GM23248 (cell line): ENCODE measurements at regions not wholly inside any gene's neighbourhood (a gene's known extent, or its start where the extent isn't known, plus 50 kb on each side); places are given as distances from the start of the nearest gene placed in this dataset.

Source experiments
- EZH2 ChIP-seq: fragments of 200-600 bp; sonication (generic); IDR thresholded peaks from 2 replicates; pipeline ENCODE4 v1.6.1; 2018; ENCODE audit warnings: antibody characterized with exemption, mild to moderate bottlenecking; ENCODE audit not compliant: insufficient read depth, poor library complexity, severe bottlenecking
- EZH2phosphoT487 ChIP-seq: fragments of 200-600 bp; sonication (generic); IDR thresholded peaks from 2 replicates; pipeline ENCODE4 v1.6.1; 2018; ENCODE audit warnings: antibody characterized with exemption, moderate library complexity, mild to moderate bottlenecking, low read depth; ENCODE audit not compliant: insufficient read depth

DNA sequence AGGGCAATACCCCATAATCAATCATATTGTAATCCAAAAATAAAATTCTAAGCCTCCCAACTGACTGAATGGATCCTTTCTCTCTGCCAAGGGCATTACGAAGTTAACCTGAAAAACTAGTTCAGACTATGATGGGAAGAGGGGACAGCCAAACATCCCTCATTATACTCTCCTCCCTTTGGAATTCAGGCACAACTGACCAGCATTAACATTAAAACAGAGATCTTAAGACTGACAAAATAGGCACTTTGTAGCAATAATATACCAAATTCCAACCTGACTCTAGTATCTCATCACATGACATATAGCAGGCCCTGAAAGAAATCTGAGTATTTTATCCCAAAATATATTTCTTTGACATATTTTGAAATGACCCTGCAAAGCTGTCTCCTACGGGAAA is 55.0 kb upstream of the SPP1 start:
- TF ChIP-seq EZH2phosphoT487, result no peak
- TF ChIP-seq EZH2, result no peak
